SK-N-SH (cell line): ENCODE measurements at regions not wholly inside any gene's neighbourhood (a gene's known extent, or its start where the extent isn't known, plus 50 kb on each side); places are given as distances from the start of the nearest gene placed in this dataset.

ENCODE experiments used
- CTCF ChIP-seq: fragments of 200-600 bp; sonication (generic); IDR thresholded peaks from 2 replicates; pipeline ENCODE4 v1.6.1; 2017; ENCODE audit warnings: antibody characterized with exemption, mild to moderate bottlenecking, moderate library complexity
- EP300 ChIP-seq, 2 experiments: IDR thresholded peaks; 2 replicates each; pipeline versions ENCODE4 v1.4.0 to v1.6.1; 2012; ENCODE audit warnings: borderline replicate concordance in 1 of 2, low read depth in 1 of 2, low read length in 1 of 2
- EZH2phosphoT487 ChIP-seq: fragments of 200-600 bp; sonication (generic); IDR thresholded peaks from 2 replicates; pipeline ENCODE4 v1.6.1; 2017; ENCODE audit warnings: low read depth, mixed run types, mild to moderate bottlenecking, antibody characterized with exemption, moderate library complexity, borderline replicate concordance
- MEF2A ChIP-seq: IDR thresholded peaks from 2 replicates; pipeline ENCODE4 v1.4.0; 2012; ENCODE audit warnings: low read depth, borderline replicate concordance
- MXI1 ChIP-seq: IDR thresholded peaks from 2 replicates; pipeline ENCODE4 v1.6.1; 2012; ENCODE audit warnings: mild to moderate bottlenecking, low read depth, low read length, improper control_type of control experiment
- POLR2AphosphoS5 ChIP-seq: IDR thresholded peaks from 2 replicates; pipeline ENCODE4 v1.6.1; 2012; ENCODE audit warnings: low read depth, low read length
- TAF1 ChIP-seq: IDR thresholded peaks from 2 replicates; pipeline ENCODE4 v1.6.1; 2012; ENCODE audit warnings: low read depth, mild to moderate bottlenecking, low read length, moderate library complexity, borderline replicate concordance
- TEAD4 ChIP-seq: IDR thresholded peaks from 2 replicates; pipeline ENCODE4 v1.4.0; 2012; ENCODE audit warnings: mild to moderate bottlenecking, borderline replicate concordance; ENCODE audit not compliant: insufficient read depth
- YY1 ChIP-seq: IDR thresholded peaks from 2 replicates; pipeline ENCODE4 v1.4.0; 2012; ENCODE audit warnings: low read depth, mild to moderate bottlenecking

DNA sequence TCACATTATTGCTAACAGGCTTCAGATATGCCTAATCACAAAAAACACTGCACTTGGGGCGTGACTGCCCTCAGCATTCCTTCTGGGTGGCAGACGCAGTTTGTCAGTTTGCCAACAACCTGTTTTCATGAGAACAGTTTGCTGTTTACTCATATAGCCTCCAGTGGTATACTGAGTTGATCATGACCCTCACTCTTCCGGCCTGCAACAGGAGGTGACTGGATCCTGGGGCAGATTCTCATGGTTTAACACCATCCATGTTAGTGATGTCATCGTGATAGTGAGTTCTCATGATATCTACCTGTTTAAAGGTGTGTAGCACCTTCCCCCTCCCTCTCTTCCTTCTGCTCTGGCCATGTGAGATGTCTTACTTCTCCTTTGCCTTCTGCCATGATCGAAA, 555.2 kb downstream of the PLPP3 start:
- no peak for TF ChIP-seq EP300 (IDR thresholded peaks at IDR 0.05; ENCODE audit: borderline replicate concordance in 1 of 2, low read depth in 1 of 2, low read length in 1 of 2)
- no peak for TF ChIP-seq CTCF
- TF ChIP-seq MXI1: no peak
- TF ChIP-seq TAF1: no peak
- TF ChIP-seq YY1: no peak
- TF ChIP-seq TEAD4: no peak
- TF ChIP-seq EZH2phosphoT487: no peak
- TF ChIP-seq MEF2A: no peak
- no peak for TF ChIP-seq POLR2AphosphoS5
